Activated B cell treated with CpG ODN at 0.5 μM for 24 hours (primary cell): ENCODE measurements at regions not wholly inside any gene's neighbourhood (a gene's known extent, or its start where the extent isn't known, plus 50 kb on each side); places are given as distances from the start of the nearest gene placed in this dataset.
A peak's percentile ranks its signal among the peaks of the same experiment; 100 is the strongest.
"Not testable (repeated sequence)": the region's sequence is repeated elsewhere in the genome, so short reads cannot be mapped to it uniquely, and the experiment has no call there.

ENCODE experiments used
- ATAC-seq: fragments of 200-7000 bp; cut with Tn5 transposase; one replicate; pipeline ENCODE4 v1.10.0; 2021; ENCODE audit warnings: low read depth, mild to moderate bottlenecking, moderate library complexity
- CTCF ChIA-PET: fragments of 350-600 bp; sonication (Branson Sonifier 250); formaldehyde crosslinking; loops from one replicate; lab custom pipeline; 2021; ENCODE audit warnings: antibody characterized with exemption; lab: Charles Lee
- POLR2A ChIA-PET: fragments of 350-600 bp; sonication (Branson Sonifier 250); formaldehyde crosslinking; loops from one replicate; lab custom pipeline; 2021; ENCODE audit warnings: antibody characterized with exemption; lab: Charles Lee
- DNase-seq: peaks from one replicate; pipeline ENCODE4 v3.0.0; 2022
- H3K27ac Mint-ChIP-seq: one replicate; pipeline ENCODE4 v1.8.0; 2020; ENCODE audit warnings: mixed read lengths
- H3K27me3 Mint-ChIP-seq: one replicate; pipeline ENCODE4 v1.8.0; 2021; ENCODE audit warnings: mixed read lengths
- H3K36me3 Mint-ChIP-seq: one replicate; pipeline ENCODE4 v1.8.0; 2021; ENCODE audit warnings: low read depth, mixed read lengths
- H3K4me1 Mint-ChIP-seq: one replicate; pipeline ENCODE4 v1.8.0; 2021; ENCODE audit warnings: mixed read lengths
- H3K4me3 Mint-ChIP-seq: one replicate; pipeline ENCODE4 v1.8.0; 2020; ENCODE audit warnings: mild to moderate bottlenecking, mixed read lengths
- H3K9me3 Mint-ChIP-seq: one replicate; pipeline ENCODE4 v1.8.0; 2020; ENCODE audit warnings: mixed read lengths
- intact Hi-C: fragments of 100-400 bp; cut with micrococcal nuclease; formaldehyde crosslinking; loops from one replicate; pipeline ENCODE4 v1.15.1; 2024
- TF ChIP-seq, protein P1 (sequence below): fragments of 200-600 bp; IDR thresholded peaks from one replicate; pipeline ENCODE4 v1.8.0; 2022; ENCODE audit warnings: antibody characterized with exemption, mild to moderate bottlenecking

DNA sequence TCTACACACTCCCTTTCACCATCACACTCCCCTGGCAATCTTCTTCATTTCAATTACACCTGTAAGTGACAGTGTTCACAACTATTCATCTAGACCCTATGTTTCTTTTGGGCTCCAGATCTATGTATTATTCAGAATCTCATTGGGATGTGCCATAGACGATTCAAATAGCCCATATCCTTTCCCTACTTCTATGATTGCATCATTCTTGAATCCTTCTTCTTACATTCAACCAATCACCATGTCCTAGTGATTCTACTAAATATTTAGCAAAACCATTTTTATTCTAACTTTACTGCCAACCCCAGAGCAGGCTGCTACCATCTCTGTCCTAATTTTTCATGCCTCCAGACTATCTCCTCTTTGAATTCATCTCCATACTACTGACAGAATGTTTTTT lies 106.4 kb downstream of the TDRD15 start:
- CTCF ChIA-PET = no interaction called here
- H3K4me1 Mint-ChIP-seq = peaks cover 20% of the 10 kb centered on the region
- no peak for DNase-seq
- no peak overlapping the region for H3K4me3 Mint-ChIP-seq
- intact Hi-C loops = no loop called here
- no peaks in the 10 kb centered on the region for H3K36me3 Mint-ChIP-seq
- POLR2A ChIA-PET = no interaction called here
- ATAC-seq = no peak
- TF ChIP-seq, protein P1, sequence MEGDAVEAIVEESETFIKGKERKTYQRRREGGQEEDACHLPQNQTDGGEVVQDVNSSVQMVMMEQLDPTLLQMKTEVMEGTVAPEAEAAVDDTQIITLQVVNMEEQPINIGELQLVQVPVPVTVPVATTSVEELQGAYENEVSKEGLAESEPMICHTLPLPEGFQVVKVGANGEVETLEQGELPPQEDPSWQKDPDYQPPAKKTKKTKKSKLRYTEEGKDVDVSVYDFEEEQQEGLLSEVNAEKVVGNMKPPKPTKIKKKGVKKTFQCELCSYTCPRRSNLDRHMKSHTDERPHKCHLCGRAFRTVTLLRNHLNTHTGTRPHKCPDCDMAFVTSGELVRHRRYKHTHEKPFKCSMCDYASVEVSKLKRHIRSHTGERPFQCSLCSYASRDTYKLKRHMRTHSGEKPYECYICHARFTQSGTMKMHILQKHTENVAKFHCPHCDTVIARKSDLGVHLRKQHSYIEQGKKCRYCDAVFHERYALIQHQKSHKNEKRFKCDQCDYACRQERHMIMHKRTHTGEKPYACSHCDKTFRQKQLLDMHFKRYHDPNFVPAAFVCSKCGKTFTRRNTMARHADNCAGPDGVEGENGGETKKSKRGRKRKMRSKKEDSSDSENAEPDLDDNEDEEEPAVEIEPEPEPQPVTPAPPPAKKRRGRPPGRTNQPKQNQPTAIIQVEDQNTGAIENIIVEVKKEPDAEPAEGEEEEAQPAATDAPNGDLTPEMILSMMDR = no peak
- H3K27ac Mint-ChIP-seq = no peak overlapping the region
- H3K9me3 Mint-ChIP-seq = no peaks in the 10 kb centered on the region
- H3K27me3 Mint-ChIP-seq = no peaks in the 10 kb centered on the region

DNA sequence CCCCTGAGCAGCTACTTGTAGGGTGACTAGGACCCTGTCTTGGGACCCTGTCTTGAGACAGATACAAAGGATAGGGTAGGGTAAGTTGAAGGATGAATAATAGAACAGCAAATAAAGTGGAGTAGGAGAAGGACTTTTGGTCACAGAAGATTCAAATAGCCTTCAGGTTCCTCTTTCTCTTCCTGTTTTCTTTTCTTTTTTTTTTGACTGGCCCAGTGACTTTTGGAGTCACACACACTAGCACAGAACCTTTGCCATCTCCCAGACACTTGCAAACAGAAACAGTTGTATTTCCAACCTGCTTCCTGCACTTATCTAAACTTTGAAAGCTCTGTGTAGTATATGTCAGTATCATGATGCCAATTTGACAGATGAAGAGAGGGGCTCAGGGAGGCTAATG lies 108.2 kb downstream of the TDRD15 start:
- CTCF ChIA-PET = no interaction called here
- intact Hi-C loops = no loop called here
- POLR2A ChIA-PET = no interaction called here
- no peak for DNase-seq
- Mint-ChIP-seq H3K4me3 (no peak overlapping the region), H3K36me3 (no peaks in the 10 kb centered on the region), H3K4me1 (peaks cover 20% of the 10 kb centered on the region), H3K27me3 (no peaks in the 10 kb centered on the region), H3K9me3 (no peaks in the 10 kb centered on the region), H3K27ac (peak overlapping the region; percentile 13)
- ATAC-seq = no peak
- TF ChIP-seq, protein P1 = no peak

DNA sequence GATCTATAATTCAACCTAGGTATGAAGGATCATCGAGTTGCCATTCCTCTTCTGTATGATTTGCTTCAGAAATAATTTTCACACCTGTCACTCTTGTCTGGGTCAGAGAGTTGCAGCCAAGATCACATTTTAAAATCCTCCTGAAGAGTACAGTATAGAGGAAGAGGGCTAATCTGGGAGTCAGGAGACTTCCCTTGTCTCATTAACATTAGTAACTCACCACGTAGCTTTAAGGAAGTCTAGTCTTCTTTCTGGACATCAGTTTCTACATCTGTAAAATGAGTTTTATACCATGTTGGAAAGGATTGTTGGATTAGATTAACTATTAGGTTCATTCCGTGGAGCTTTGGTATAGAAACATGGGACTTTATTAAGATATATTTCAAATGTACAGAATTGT lies 109.4 kb downstream of the TDRD15 start:
- Mint-ChIP-seq H3K27me3 (no peaks in the 10 kb centered on the region), H3K4me1 (peaks cover 20% of the 10 kb centered on the region), H3K4me3 (no peak overlapping the region), H3K27ac (no peak overlapping the region), H3K36me3 (no peaks in the 10 kb centered on the region), H3K9me3 (no peaks in the 10 kb centered on the region)
- TF ChIP-seq, protein P1 = no peak
- POLR2A ChIA-PET = no interaction called here
- CTCF ChIA-PET = no interaction called here
- ATAC-seq (no peak), DNase-seq (no peak)
- intact Hi-C loops = no loop called here

DNA sequence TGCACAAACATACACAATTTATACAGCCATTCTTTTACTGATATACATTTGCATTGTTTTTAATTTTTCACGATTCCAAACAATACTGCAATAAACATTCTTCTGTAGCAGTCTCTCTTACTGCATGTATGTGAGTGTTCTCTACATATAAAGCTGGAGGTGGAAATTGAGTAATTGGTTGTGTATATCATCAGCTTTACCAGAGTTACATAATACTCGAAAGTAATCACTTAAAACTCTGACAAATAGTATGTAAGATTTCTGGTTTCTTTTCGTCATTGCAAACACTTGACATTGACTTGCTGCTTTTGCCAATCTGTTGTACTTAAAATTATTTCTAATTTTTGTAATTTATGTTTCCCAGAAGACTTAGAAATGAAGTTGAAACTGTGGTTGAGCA lies 110.2 kb downstream of the TDRD15 start:
- Mint-ChIP-seq H3K4me3 (no peak overlapping the region), H3K4me1 (peaks cover 20% of the 10 kb centered on the region), H3K9me3 (no peaks in the 10 kb centered on the region), H3K36me3 (no peaks in the 10 kb centered on the region), H3K27ac (no peak overlapping the region), H3K27me3 (no peaks in the 10 kb centered on the region)
- ATAC-seq (no peak), DNase-seq (no peak)
- TF ChIP-seq, protein P1 = no peak
- intact Hi-C loops = no loop called here
- POLR2A ChIA-PET = no interaction called here
- CTCF ChIA-PET = no interaction called here

DNA sequence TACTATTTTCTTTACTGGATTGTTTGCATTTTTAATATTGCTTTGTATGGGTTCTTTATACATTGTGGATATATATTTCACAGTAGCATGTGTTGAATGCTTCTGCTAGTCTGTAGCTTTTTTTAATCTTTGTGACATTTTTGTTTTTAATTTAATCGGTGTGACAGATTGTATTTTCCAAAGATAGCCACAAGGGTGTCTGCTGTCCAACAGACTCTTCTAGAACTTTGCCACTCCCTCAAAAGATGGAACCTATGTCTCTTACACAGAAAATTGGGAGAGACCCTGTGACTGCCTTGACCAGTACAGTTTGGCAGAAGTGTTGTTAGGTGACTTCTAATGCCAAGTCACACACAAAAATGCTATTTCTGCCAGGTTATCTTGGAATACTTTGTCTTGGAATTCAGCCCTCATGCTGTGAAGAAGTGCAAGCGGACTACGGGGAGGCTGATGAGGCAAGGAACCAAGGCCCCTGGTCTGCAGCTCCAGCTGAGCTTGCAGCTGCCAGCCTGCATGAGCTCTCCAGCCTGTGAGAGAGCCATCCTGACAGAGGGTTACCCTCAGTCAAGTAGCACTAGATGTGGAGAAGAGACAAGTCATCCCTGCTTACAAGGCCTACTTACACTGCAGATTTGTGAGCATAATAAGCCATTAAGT lies 110.8 kb downstream of the TDRD15 start:
- Mint-ChIP-seq H3K27ac (no peak overlapping the region), H3K27me3 (no peaks in the 10 kb centered on the region), H3K4me3 (no peak overlapping the region), H3K9me3 (no peaks in the 10 kb centered on the region), H3K4me1 (peaks cover 20% of the 10 kb centered on the region), H3K36me3 (no peaks in the 10 kb centered on the region)
- TF ChIP-seq, protein P1 = no peak
- CTCF ChIA-PET = no interaction called here
- DNase-seq (no peak), ATAC-seq (no peak)
- POLR2A ChIA-PET = no interaction called here
- intact Hi-C loops = no loop called here

DNA sequence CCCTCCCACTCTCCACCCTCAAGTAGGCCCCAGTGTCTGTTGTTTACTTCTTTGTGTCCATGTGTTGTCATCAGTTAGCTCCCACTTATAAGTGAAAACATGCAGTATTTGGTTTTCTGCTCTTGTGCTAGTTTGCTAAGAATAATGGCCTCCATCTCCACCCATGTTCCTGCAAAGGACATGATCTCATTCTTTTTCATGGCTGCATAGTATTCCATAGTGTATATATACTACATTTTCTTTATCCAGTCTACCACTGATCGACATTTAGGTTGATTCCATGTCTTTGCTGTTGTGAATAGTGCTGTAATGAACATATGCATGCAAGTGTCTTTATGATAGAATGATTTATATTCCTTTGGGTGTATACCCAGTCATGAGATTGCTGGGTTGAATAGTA lies 116.0 kb downstream of the TDRD15 start:
- H3K27me3 Mint-ChIP-seq, POLR2A ChIA-PET, H3K4me1 Mint-ChIP-seq, DNase-seq, H3K4me3 Mint-ChIP-seq, CTCF ChIA-PET, H3K36me3 Mint-ChIP-seq, intact Hi-C loops, ATAC-seq, H3K27ac Mint-ChIP-seq, H3K9me3 Mint-ChIP-seq: not testable (repeated sequence)
